Ishikawa (cell line): ENCODE measurements at regions not wholly inside any gene's neighbourhood (a gene's known extent, or its start where the extent isn't known, plus 50 kb on each side); places are given as distances from the start of the nearest gene placed in this dataset.

Experiments
- CEBPB ChIP-seq: IDR thresholded peaks from 2 replicates; pipeline ENCODE4 v1.6.1; 2012
- CREB1 ChIP-seq: IDR thresholded peaks from 2 replicates; pipeline ENCODE4 v1.6.1; 2012; ENCODE audit warnings: low read depth
- EGR1 ChIP-seq: IDR thresholded peaks from 2 replicates; pipeline ENCODE4 v1.6.1; 2012
- EP300 ChIP-seq: IDR thresholded peaks from 2 replicates; pipeline ENCODE4 v1.6.1; 2012; ENCODE audit warnings: borderline replicate concordance
- FOXM1 ChIP-seq: IDR thresholded peaks from 2 replicates; pipeline ENCODE4 v1.6.1; 2012; ENCODE audit warnings: low read depth, borderline replicate concordance
- MAX ChIP-seq: IDR thresholded peaks from 2 replicates; pipeline ENCODE4 v1.6.1; 2012
- NFIC ChIP-seq: IDR thresholded peaks from 2 replicates; pipeline ENCODE4 v1.6.1; 2012
- RAD21 ChIP-seq: IDR thresholded peaks from 2 replicates; pipeline ENCODE4 v1.6.1; 2012; ENCODE audit warnings: low read depth
- REST ChIP-seq: IDR thresholded peaks from 2 replicates; pipeline ENCODE4 v1.6.1; 2012; ENCODE audit warnings: low read depth, mild to moderate bottlenecking
- TAF1 ChIP-seq: IDR thresholded peaks from 2 replicates; pipeline ENCODE4 v1.6.1; 2012; ENCODE audit warnings: low read depth, mild to moderate bottlenecking
- TCF12 ChIP-seq: IDR thresholded peaks from 2 replicates; pipeline ENCODE4 v1.6.1; 2012; ENCODE audit warnings: low read depth
- TEAD4 ChIP-seq: IDR thresholded peaks from 2 replicates; pipeline ENCODE4 v1.6.1; 2012
- USF1 ChIP-seq: IDR thresholded peaks from 2 replicates; pipeline ENCODE4 v1.6.1; 2012
- YY1 ChIP-seq: IDR thresholded peaks from 2 replicates; pipeline ENCODE4 v1.6.1; 2012; ENCODE audit warnings: low read depth
- ZBTB7A ChIP-seq: IDR thresholded peaks from 2 replicates; pipeline ENCODE4 v1.6.1; 2012; ENCODE audit warnings: low read depth

DNA sequence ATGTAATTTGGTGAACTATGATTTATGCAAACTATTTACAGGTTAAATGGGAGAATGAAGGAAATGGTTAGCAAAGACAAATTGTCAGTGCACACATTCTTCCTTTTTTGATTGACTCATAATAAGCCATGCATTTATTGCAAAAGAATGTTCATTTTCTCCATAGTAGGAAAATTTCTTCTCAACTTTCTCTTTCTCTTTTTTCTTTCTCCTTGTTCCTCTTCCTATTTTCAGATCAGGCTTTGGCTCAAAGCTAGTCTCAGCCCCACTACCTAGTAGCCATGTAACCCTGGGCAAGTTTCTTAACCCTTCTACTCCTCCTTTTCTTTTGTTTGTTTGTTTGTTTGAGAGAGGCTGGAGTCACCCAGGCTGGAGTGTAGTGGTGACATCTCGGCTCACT lies 156.6 kb downstream of the PIK3R1 start:
- no peak for TF ChIP-seq MAX
- no peak for TF ChIP-seq TAF1
- no peak for TF ChIP-seq TCF12
- TF ChIP-seq EGR1 = no peak
- no peak for TF ChIP-seq FOXM1
- no peak for TF ChIP-seq CEBPB
- TF ChIP-seq ZBTB7A = no peak
- no peak for TF ChIP-seq NFIC
- no peak for TF ChIP-seq YY1
- TF ChIP-seq REST = no peak
- TF ChIP-seq CREB1 = no peak
- no peak for TF ChIP-seq RAD21
- no peak for TF ChIP-seq TEAD4

DNA sequence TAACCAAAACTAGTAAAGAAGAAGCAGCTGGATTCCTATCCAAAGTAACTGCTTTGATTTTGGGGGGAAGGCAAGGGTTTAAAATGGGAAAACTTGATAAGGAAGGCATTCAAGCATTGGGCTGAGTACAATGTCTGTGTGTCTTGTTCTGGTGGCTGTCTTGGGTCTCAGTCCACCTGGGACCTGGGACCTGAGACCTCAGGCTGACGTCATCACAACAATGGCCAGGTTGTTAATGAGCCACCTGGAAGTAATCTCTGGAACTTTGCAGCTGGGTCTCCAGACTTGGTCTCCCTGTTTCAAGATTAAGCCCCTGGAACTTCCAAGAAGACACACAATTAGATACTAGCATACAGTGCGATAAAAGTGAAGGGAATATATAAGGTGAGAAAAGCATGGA lies 157.5 kb downstream of the PIK3R1 start:
- TF ChIP-seq CEBPB (no peak), TCF12 (no peak), MAX (no peak), NFIC (no peak), TAF1 (no peak), EP300 (no peak), REST (no peak), YY1 (no peak), TEAD4 (no peak), ZBTB7A (no peak)

DNA sequence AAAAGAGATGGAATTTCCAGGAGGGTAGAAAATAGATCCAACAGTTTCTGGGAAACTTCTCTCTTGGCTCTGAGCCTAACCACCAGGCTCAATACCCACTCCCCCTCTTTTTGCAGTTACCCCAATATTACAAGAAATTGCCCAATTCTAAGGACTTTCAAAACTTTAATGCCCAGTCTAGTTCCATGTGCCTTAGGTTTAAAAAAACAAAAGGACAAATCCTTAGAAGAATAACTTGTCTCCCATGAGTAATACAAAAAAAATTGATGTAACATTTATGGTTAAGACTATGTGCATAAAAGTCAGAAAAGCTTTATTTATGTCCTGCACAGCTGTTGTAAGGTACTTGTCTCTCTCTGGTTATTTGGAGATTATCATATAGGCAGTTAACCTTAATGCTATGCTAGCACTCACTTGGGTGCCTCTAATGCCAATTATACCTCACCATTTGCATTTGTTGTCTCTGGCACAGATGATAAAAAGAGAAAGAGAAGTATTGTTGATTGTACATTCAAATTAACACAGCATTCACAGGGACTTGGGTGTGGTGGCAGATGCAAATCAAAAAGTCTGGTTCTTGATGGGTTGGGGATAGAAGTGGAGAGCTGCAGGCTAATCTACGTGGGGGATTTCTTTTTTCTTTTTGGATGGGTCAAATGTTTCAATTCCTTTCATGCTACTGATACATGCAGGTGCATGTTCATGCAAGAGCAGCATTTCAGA lies 159.4 kb downstream of the PIK3R1 start:
- TF ChIP-seq REST (no peak), RAD21 (no peak), YY1 (no peak), TEAD4 (no peak), EGR1 (no peak), TCF12 (no peak), NFIC (no peak), USF1 (no peak), CREB1 (no peak), MAX (no peak), TAF1 (no peak), ZBTB7A (no peak), CEBPB (no peak), FOXM1 (no peak), EP300 (no peak)

GRCh38 chr5:68375540-68375939 lies 160.0 kb downstream of the PIK3R1 start:
- no peak for TF ChIP-seq TEAD4
- TF ChIP-seq TAF1 = no peak
- TF ChIP-seq EP300 = no peak
- no peak for TF ChIP-seq CREB1
- TF ChIP-seq CEBPB = no peak
- TF ChIP-seq USF1 = no peak
